Mesothelial cell of epicardium (in vitro differentiated cells): ENCODE measurements at regions not wholly inside any gene's neighbourhood (a gene's known extent, or its start where the extent isn't known, plus 50 kb on each side); places are given as distances from the start of the nearest gene placed in this dataset.

Source experiments
- DNase-seq, 2 experiments: peaks; one replicate each; pipeline ENCODE4 v3.0.0; 2021; ENCODE audit warnings: low spot score in 2 of 2; ENCODE audit not compliant: unreplicated experiment in 2 of 2
- H3K27ac Mint-ChIP-seq: 2 replicates; pipeline ENCODE4 v1.8.0; 2021; ENCODE audit warnings: mixed read lengths
- H3K27me3 Mint-ChIP-seq: 2 replicates; pipeline ENCODE4 v1.8.0; 2021; ENCODE audit warnings: low read depth, mixed read lengths
- H3K36me3 Mint-ChIP-seq: 2 replicates; pipeline ENCODE4 v1.8.0; 2021; ENCODE audit warnings: mixed read lengths
- H3K4me1 Mint-ChIP-seq: 2 replicates; pipeline ENCODE4 v1.8.0; 2021; ENCODE audit warnings: mixed read lengths
- H3K4me3 Mint-ChIP-seq: 2 replicates; pipeline ENCODE4 v1.8.0; 2021; ENCODE audit warnings: mild to moderate bottlenecking, moderate library complexity, mixed read lengths
- H3K9me3 Mint-ChIP-seq: 2 replicates; pipeline ENCODE4 v1.8.0; 2021; ENCODE audit warnings: mixed read lengths
- CTCF ChIP-seq: fragments of 200-600 bp; sonication (generic); IDR thresholded peaks from one replicate; pipeline ENCODE4 v1.5.0; 2021; ENCODE audit warnings: antibody characterized with exemption; ENCODE audit not compliant: unreplicated experiment

- Mint-ChIP-seq H3K4me3 (no peak overlapping the region), H3K27ac (no peak overlapping the region), H3K36me3 (no peaks in the 10 kb centered on the region), H3K27me3 (no peaks in the 10 kb centered on the region), H3K4me1 (no peaks in the 10 kb centered on the region), H3K9me3 (no peaks in the 10 kb centered on the region)
- TF ChIP-seq CTCF: no peak
- no peak for DNase-seq
These were observed 1555.4 kb downstream of the PCDH18 start for GRCh38 chr4:135976860-135977259.

- Mint-ChIP-seq H3K36me3 (no peaks in the 10 kb centered on the region), H3K27ac (no peak overlapping the region), H3K4me1 (no peaks in the 10 kb centered on the region), H3K4me3 (no peak overlapping the region), H3K9me3 (no peaks in the 10 kb centered on the region), H3K27me3 (no peaks in the 10 kb centered on the region)
- no peak for TF ChIP-seq CTCF
- no peak for DNase-seq
These were observed 1565.4 kb downstream of the PCDH18 start for GRCh38 chr4:135966936-135967335.

GRCh38 chr4:135963009-135963408, 1569.3 kb downstream of the PCDH18 start:
- H3K9me3 Mint-ChIP-seq: peaks cover 14% of the 10 kb centered on the region
- no peaks in the 10 kb centered on the region for H3K36me3 Mint-ChIP-seq
- H3K4me3 Mint-ChIP-seq: no peak overlapping the region
- H3K27ac Mint-ChIP-seq: no peak overlapping the region
- H3K4me1 Mint-ChIP-seq: no peaks in the 10 kb centered on the region
- no peak for TF ChIP-seq CTCF
- H3K27me3 Mint-ChIP-seq: no peaks in the 10 kb centered on the region
- DNase-seq: no peak

- H3K27me3 Mint-ChIP-seq: no peaks in the 10 kb centered on the region
- no peak for TF ChIP-seq CTCF
- H3K4me3 Mint-ChIP-seq: no peak overlapping the region
- H3K36me3 Mint-ChIP-seq: no peaks in the 10 kb centered on the region
- peaks cover 16% of the 10 kb centered on the region for H3K9me3 Mint-ChIP-seq
- DNase-seq: no peak
- no peak overlapping the region for H3K27ac Mint-ChIP-seq
- H3K4me1 Mint-ChIP-seq: no peaks in the 10 kb centered on the region
These were observed 1582.4 kb downstream of the PCDH18 start for GRCh38 chr4:135949931-135950330.

GRCh38 chr4:135948797-135949196, 1583.5 kb downstream of the PCDH18 start:
- Mint-ChIP-seq H3K4me3 (no peak overlapping the region), H3K36me3 (no peaks in the 10 kb centered on the region), H3K27ac (no peak overlapping the region), H3K27me3 (no peaks in the 10 kb centered on the region), H3K9me3 (peaks cover 8% of the 10 kb centered on the region), H3K4me1 (no peaks in the 10 kb centered on the region)
- no peak for TF ChIP-seq CTCF
- no peak for DNase-seq

- Mint-ChIP-seq H3K27ac (no peak overlapping the region), H3K36me3 (no peaks in the 10 kb centered on the region), H3K9me3 (no peaks in the 10 kb centered on the region), H3K4me1 (peaks cover 2% of the 10 kb centered on the region), H3K4me3 (no peak overlapping the region), H3K27me3 (no peaks in the 10 kb centered on the region)
- DNase-seq: no peak
- no peak for TF ChIP-seq CTCF
These were observed 1590.6 kb downstream of the PCDH18 start for GRCh38 chr4:135941671-135942070.
